ENCODE measurements at regions not wholly inside any gene's neighbourhood (a gene's known extent, or its start where the extent isn't known, plus 50 kb on each side); places are given as distances from the start of the nearest gene placed in this dataset.

DNA sequence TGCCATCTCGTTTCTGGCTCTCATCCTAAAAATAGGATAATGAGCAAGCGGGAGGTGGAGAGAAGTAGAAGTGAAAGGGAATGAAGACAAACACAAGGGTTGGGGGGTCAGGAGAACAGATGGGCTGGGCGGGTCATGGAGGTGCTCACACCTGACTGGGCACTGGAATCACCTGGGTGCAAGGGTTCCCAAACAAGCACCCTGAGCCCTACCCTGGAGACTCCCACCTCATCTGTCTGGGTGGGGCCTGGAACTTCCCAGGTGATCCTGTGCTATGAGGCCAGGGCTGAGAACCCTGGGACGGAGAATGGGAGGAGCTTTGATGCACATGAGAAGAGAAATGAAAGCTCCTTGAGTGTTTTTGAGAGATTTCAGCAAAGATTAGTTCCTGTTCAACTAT, 223.6 kb downstream of the ANKRD60 start:
- Histone ChIP-seq H3K9ac (replicated peaks; ENCODE audit: extremely low read depth, insufficient read depth, low read length) (no peak overlapping the region), H3K4me2 (ENCODE audit: insufficient read depth, low read length) (no peak overlapping the region), H3K4me1 (ENCODE audit: control insufficient read depth, extremely low read depth, insufficient read depth, low read length) (no peaks in the 10 kb centered on the region), H3K9me3 (replicated peaks; ENCODE audit: control insufficient read depth, insufficient read depth, low read length) (no peaks in the 10 kb centered on the region), H3K36me3 (ENCODE audit: control insufficient read depth in 2 of 2, extremely low read depth in 1 of 2, insufficient read depth in 2 of 2, low read length in 2 of 2) (no peaks in the 10 kb centered on the region), H3K9me1 (replicated peaks; ENCODE audit: control insufficient read depth, extremely low read depth, insufficient read depth, low read length) (no peaks in the 10 kb centered on the region), H4K20me1 (replicated peaks; ENCODE audit: control insufficient read depth, extremely low read depth, insufficient read depth, low read length) (no peaks in the 10 kb centered on the region), H3K27me3 (ENCODE audit: control insufficient read depth in 2 of 2, insufficient read depth in 2 of 2, low read length in 2 of 2) (peaks cover 0 to 4% of the 10 kb centered on the region in 2 experiments), H3K27ac (ENCODE audit: insufficient read depth, low read depth, low read length) (no peak overlapping the region), H3K79me2 (ENCODE audit: control insufficient read depth, insufficient read depth, low read length) (no peaks in the 10 kb centered on the region), H2AFZ (ENCODE audit: low read depth, low read length) (no peak overlapping the region), H3K4me3 (replicated peaks in 1 of 3; ENCODE audit: insufficient read depth in 1 of 3, low read depth in 1 of 3, low read length in 3 of 3) (no peak overlapping the region)
- dilution Hi-C loops (cut with MboI; ENCODE audit: extremely low pct_ligation_motif_present, low sequenced_read_pairs) (no loop called here), intact Hi-C loops (cut with micrococcal nuclease) (no loop called here)
- TF ChIP-seq EZH2 (IDR thresholded peaks at IDR 0.05; ENCODE audit: borderline replicate concordance, low read depth, low read length, severe bottlenecking) (no peak), FOS (IDR thresholded peaks at IDR 0.05; ENCODE audit: borderline replicate concordance, insufficient read depth, low read length) (no peak), GATA2 (IDR thresholded peaks at IDR 0.05; ENCODE audit: insufficient read depth, insufficient read length, low read depth, low read length) (no peak), JUN (IDR thresholded peaks at IDR 0.05; ENCODE audit: borderline replicate concordance, insufficient read depth, insufficient read length, low read depth) (no peak), MYC (IDR thresholded peaks at IDR 0.05; ENCODE audit: low read depth, low read length) (no peak), POLR2AphosphoS5 (IDR thresholded peaks at IDR 0.05; ENCODE audit: insufficient read depth, low read depth, low read length) (no peak), POLR2A (IDR thresholded peaks at IDR 0.05; ENCODE audit: low read depth, low read length) (no peak), MAX (IDR thresholded peaks at IDR 0.05; ENCODE audit: insufficient read depth, insufficient read length) (no peak)
- TF ChIP-seq, protein P1, sequence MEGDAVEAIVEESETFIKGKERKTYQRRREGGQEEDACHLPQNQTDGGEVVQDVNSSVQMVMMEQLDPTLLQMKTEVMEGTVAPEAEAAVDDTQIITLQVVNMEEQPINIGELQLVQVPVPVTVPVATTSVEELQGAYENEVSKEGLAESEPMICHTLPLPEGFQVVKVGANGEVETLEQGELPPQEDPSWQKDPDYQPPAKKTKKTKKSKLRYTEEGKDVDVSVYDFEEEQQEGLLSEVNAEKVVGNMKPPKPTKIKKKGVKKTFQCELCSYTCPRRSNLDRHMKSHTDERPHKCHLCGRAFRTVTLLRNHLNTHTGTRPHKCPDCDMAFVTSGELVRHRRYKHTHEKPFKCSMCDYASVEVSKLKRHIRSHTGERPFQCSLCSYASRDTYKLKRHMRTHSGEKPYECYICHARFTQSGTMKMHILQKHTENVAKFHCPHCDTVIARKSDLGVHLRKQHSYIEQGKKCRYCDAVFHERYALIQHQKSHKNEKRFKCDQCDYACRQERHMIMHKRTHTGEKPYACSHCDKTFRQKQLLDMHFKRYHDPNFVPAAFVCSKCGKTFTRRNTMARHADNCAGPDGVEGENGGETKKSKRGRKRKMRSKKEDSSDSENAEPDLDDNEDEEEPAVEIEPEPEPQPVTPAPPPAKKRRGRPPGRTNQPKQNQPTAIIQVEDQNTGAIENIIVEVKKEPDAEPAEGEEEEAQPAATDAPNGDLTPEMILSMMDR (IDR thresholded peaks at IDR 0.05; ENCODE audit: extremely low read depth in 1 of 2, insufficient read depth in 1 of 2, low read depth in 1 of 2, low read length in 2 of 2), result no peak
- ChIA-PET POLR2A (no interaction called here), CTCF (no interaction called here)
- no TSS peak for BruUV-seq (replicated peaks)
- FAIRE-seq (no peak), DNase-seq (ENCODE audit: low read depth, low spot score) (no peak)
